ENCODE measurements at regions not wholly inside any gene's neighbourhood (a gene's known extent, or its start where the extent isn't known, plus 50 kb on each side); places are given as distances from the start of the nearest gene placed in this dataset.

DNA sequence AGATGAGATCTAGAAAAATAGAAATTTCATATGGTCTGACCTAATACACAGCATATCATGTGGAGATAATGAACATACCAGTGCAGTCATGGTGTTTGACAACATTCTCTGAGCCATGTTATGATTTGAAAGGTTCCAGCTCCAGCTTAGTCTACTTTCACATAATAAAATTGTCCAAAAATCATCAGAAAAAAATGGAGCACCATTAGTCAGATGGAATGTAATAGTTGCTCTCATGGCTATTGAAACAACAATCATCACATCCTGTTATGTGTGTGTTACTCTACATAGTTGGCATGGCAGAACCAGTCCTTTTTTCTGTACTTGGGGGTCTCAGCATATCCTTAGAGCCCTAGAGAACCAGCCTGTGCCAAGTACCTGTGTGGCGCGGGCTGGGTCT is 678.9 kb upstream of the FANCL start:
- no peak for TF ChIP-seq EZH2 (IDR thresholded peaks at IDR 0.05; ENCODE audit: low read depth, low read length, severe bottlenecking)
- TF ChIP-seq POLR2A (IDR thresholded peaks at IDR 0.05; ENCODE audit: control extremely low read depth in 1 of 2, low read depth in 2 of 2, low read length in 2 of 2): no peak
- TF ChIP-seq JUND (IDR thresholded peaks at IDR 0.05; ENCODE audit: low read length): no peak
